Activated T-cell treated with anti-CD3 and anti-CD28 coated beads, Interleukin-2, amount 50 U/mL, for 72 hours (primary cell): ENCODE measurements at regions not wholly inside any gene's neighbourhood (a gene's known extent, or its start where the extent isn't known, plus 50 kb on each side); places are given as distances from the start of the nearest gene placed in this dataset.
"Not testable (repeated sequence)": the region's sequence is repeated elsewhere in the genome, so short reads cannot be mapped to it uniquely, and the experiment has no call there.

Experiments
- ATAC-seq, 2 donors: fragments of 150-1000 bp; cut with Tn5 transposase; replicated peaks in 1 of 2; 2 replicates each; pipeline ENCODE4 v1.10.0; 2021; ENCODE audit warnings: moderate library complexity in 2 of 2, mild to moderate bottlenecking in 1 of 2
- DNase-seq, 2 donors: peaks; one replicate each; pipeline ENCODE4 v3.0.0; 2021 to 2022; ENCODE audit warnings: mixed read lengths in 1 of 2
- H3K27ac Mint-ChIP-seq: one replicate; pipeline ENCODE4 v1.8.0; 2022; ENCODE audit warnings: mild to moderate bottlenecking, moderate library complexity, mixed read lengths
- H3K27me3 Mint-ChIP-seq: one replicate; pipeline ENCODE4 v1.8.0; 2022; ENCODE audit warnings: low read depth, mixed read lengths
- H3K36me3 Mint-ChIP-seq, 2 donors: one replicate each; pipeline ENCODE4 v1.8.0; 2022; ENCODE audit warnings: mixed read lengths in 2 of 2, mild to moderate bottlenecking in 1 of 2; ENCODE audit not compliant: insufficient read depth in 2 of 2
- H3K4me1 Mint-ChIP-seq: one replicate; pipeline ENCODE4 v1.8.0; 2022; ENCODE audit warnings: low read depth, mixed read lengths
- H3K4me3 Mint-ChIP-seq, 2 donors: one replicate each; pipeline ENCODE4 v1.8.0; 2022; ENCODE audit warnings: mild to moderate bottlenecking in 2 of 2, mixed read lengths in 2 of 2, moderate library complexity in 2 of 2
- H3K9me3 Mint-ChIP-seq, 2 donors: one replicate each; pipeline ENCODE4 v1.8.0; 2022; ENCODE audit warnings: mixed read lengths in 2 of 2

GRCh38 chr16:26442321-26442720 lies 624.4 kb upstream of the C16orf82 start:
- Mint-ChIP-seq H3K27me3 (peaks cover 5% of the 10 kb centered on the region), H3K4me1 (no peaks in the 10 kb centered on the region), H3K4me3 (no peak overlapping the region), H3K36me3 (no peaks in the 10 kb centered on the region), H3K27ac (no peak overlapping the region), H3K9me3 (peaks cover 0 to 4% of the 10 kb centered on the region in 2 donors)
- ATAC-seq, result no peak
- DNase-seq, result no peak

GRCh38 chr16:26447570-26447969 lies 619.2 kb upstream of the C16orf82 start:
- Mint-ChIP-seq H3K4me1 (no peaks in the 10 kb centered on the region), H3K36me3 (no peaks in the 10 kb centered on the region), H3K9me3 (no peaks in the 10 kb centered on the region), H3K27me3 (no peaks in the 10 kb centered on the region), H3K27ac (no peak overlapping the region), H3K4me3 (no peak overlapping the region)
- DNase-seq, result no peak
- ATAC-seq, result no peak

- Mint-ChIP-seq H3K27ac (no peak overlapping the region), H3K4me3 (no peak overlapping the region), H3K9me3 (peaks cover 0 to 2% of the 10 kb centered on the region in 2 donors), H3K36me3 (no peaks in the 10 kb centered on the region), H3K27me3 (no peaks in the 10 kb centered on the region), H3K4me1 (no peaks in the 10 kb centered on the region)
- no peak for DNase-seq
- no peak for ATAC-seq
These were observed 613.5 kb upstream of the C16orf82 start for GRCh38 chr16:26453215-26453614.

DNA sequence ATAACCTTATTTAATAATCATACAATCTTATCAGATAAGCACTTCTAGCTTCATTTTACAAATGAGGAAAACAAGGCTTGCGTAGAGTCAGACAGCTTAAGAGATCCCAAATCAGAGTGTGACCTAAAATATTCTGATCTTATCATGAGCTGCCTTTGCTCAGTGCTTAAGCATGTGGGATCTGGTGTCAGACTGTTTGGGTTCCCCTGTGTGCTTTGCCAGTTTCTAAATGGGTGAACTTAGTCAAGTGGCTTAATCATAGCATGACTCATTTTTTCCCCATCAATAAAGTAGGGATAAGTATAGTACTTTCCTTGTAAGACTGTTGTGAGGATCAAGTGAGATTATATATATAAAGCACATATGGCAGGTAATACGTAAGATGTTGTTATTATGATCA lies 612.6 kb upstream of the C16orf82 start:
- Mint-ChIP-seq H3K4me1 (no peaks in the 10 kb centered on the region), H3K27me3 (no peaks in the 10 kb centered on the region), H3K4me3 (no peak overlapping the region), H3K9me3 (peaks cover 0 to 2% of the 10 kb centered on the region in 2 donors), H3K36me3 (no peaks in the 10 kb centered on the region), H3K27ac (no peak overlapping the region)
- DNase-seq (peak in 1 of 2 donors; percentile 1), ATAC-seq (peak in 1 of 2 donors; percentile 36)

DNA sequence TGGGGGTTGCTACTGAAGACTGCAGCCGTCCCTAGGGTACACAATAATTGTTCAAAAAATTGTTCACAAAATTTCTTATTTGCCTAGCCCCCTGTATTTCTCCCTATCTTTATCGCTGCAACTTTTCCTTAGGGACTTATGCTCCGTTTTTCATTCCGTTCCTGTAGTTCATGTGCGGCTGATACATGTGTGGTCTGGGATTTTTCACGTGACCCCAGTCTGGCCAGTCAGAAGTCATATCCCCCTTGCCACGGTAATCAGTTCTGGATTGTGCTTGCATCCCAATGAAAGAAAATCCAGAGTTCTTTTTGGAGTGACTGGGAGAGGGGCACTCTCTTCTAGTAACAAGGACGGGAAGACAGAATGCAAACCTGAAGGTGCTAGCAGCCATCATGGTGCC lies 610.7 kb upstream of the C16orf82 start:
- no peaks in the 10 kb centered on the region for H3K4me1 Mint-ChIP-seq
- H3K4me3 Mint-ChIP-seq, result no peak overlapping the region
- peaks cover 0 to 2% of the 10 kb centered on the region in 2 donors for H3K9me3 Mint-ChIP-seq
- DNase-seq (no peak), ATAC-seq (no peak)
- H3K27me3 Mint-ChIP-seq, result no peaks in the 10 kb centered on the region
- no peak overlapping the region for H3K27ac Mint-ChIP-seq
- H3K36me3 Mint-ChIP-seq, result no peaks in the 10 kb centered on the region

GRCh38 chr16:26457095-26457494 lies 609.6 kb upstream of the C16orf82 start:
- Mint-ChIP-seq H3K27ac (no peak overlapping the region), H3K36me3 (no peaks in the 10 kb centered on the region), H3K9me3 (peaks cover 0 to 2% of the 10 kb centered on the region in 2 donors), H3K4me1 (no peaks in the 10 kb centered on the region), H3K4me3 (no peak overlapping the region), H3K27me3 (no peaks in the 10 kb centered on the region)
- no peak for DNase-seq
- ATAC-seq, result no peak

GRCh38 chr16:26457882-26458281 lies 608.8 kb upstream of the C16orf82 start:
- H3K27me3 Mint-ChIP-seq, result no peaks in the 10 kb centered on the region
- H3K4me3 Mint-ChIP-seq, result no peak overlapping the region
- H3K9me3 Mint-ChIP-seq, result peaks cover 0 to 2% of the 10 kb centered on the region in 2 donors
- H3K27ac Mint-ChIP-seq, result no peak overlapping the region
- no peaks in the 10 kb centered on the region for H3K36me3 Mint-ChIP-seq
- no peak for ATAC-seq
- DNase-seq, result no peak
- no peaks in the 10 kb centered on the region for H3K4me1 Mint-ChIP-seq

- H3K4me1 Mint-ChIP-seq, result no peaks in the 10 kb centered on the region
- DNase-seq (no peak), ATAC-seq (no peak)
- H3K27ac Mint-ChIP-seq, result no peak overlapping the region
- peaks cover 9% of the 10 kb centered on the region for H3K27me3 Mint-ChIP-seq
- peaks cover 4 to 6% of the 10 kb centered on the region in 2 donors for H3K9me3 Mint-ChIP-seq
- no peak overlapping the region for H3K4me3 Mint-ChIP-seq
- H3K36me3 Mint-ChIP-seq, result no peaks in the 10 kb centered on the region
These were observed 602.0 kb upstream of the C16orf82 start for GRCh38 chr16:26464576-26465266.

DNA sequence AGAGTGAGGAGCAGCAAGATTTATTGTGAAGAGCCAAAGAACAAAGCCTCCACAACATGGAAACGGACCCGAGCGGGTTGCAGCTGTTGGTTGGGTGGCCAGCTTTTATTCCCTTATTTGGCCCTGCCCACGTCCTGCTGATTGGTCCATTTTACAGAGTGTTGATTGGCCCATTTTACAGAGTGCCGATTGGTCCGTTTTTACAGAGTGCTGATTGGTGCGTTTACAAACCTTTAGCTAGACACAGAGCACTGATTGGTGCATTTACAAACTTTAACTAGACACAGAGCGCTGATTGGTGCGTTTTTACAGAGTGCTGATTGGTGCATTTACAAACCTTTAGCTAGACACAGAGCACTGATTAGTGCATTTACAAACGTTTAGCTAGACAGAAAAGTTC lies 592.3 kb upstream of the C16orf82 start:
- not testable (repeated sequence) for DNase-seq, H3K4me1 Mint-ChIP-seq, H3K36me3 Mint-ChIP-seq, ATAC-seq, H3K4me3 Mint-ChIP-seq, H3K27ac Mint-ChIP-seq, H3K27me3 Mint-ChIP-seq
- peaks cover 11% of the 10 kb centered on the region in 2 donors for H3K9me3 Mint-ChIP-seq

GRCh38 chr16:26475596-26475995 lies 591.1 kb upstream of the C16orf82 start:
- Mint-ChIP-seq H3K9me3 (peaks cover 11% of the 10 kb centered on the region in 2 donors), H3K4me1 (no peaks in the 10 kb centered on the region), H3K27ac (no peak overlapping the region), H3K36me3 (peaks cover 0 to 7% of the 10 kb centered on the region in 2 donors), H3K27me3 (no peaks in the 10 kb centered on the region), H3K4me3 (no peak overlapping the region)
- no peak for DNase-seq
- no peak for ATAC-seq

- no peaks in the 10 kb centered on the region for H3K36me3 Mint-ChIP-seq
- H3K4me3 Mint-ChIP-seq, result no peak overlapping the region
- peaks cover 13% of the 10 kb centered on the region for H3K27me3 Mint-ChIP-seq
- no peak overlapping the region for H3K27ac Mint-ChIP-seq
- no peaks in the 10 kb centered on the region for H3K4me1 Mint-ChIP-seq
- ATAC-seq, result no peak
- H3K9me3 Mint-ChIP-seq, result no peaks in the 10 kb centered on the region
- no peak for DNase-seq
These were observed 575.5 kb upstream of the C16orf82 start for GRCh38 chr16:26491101-26491670.

DNA sequence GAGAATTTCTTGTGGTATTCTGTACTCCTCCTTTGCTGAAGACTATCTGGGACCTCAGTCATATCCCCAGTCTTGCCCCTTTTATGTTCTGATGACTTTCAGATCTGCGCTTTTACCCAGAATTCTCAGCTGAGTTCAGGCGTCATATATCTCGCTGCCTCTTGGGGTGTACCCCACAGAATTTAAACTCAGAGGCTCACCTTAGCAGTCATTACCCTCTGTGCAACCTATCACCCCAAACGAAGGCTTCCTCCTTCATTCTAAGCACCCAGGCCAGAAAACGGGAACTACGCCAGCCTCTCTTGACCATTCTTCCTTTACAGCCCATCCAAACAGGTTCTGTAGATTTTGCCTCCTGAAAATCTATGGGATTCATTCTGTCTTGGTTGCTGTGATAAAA lies 574.8 kb upstream of the C16orf82 start:
- H3K4me1 Mint-ChIP-seq, result no peaks in the 10 kb centered on the region
- ATAC-seq (no peak), DNase-seq (no peak)

GRCh38 chr16:26493751-26494150 lies 573.0 kb upstream of the C16orf82 start:
- no peaks in the 10 kb centered on the region for H3K4me1 Mint-ChIP-seq
- peaks cover 13% of the 10 kb centered on the region for H3K27me3 Mint-ChIP-seq
- H3K36me3 Mint-ChIP-seq, result no peaks in the 10 kb centered on the region
- no peaks in the 10 kb centered on the region for H3K9me3 Mint-ChIP-seq
- ATAC-seq (no peak), DNase-seq (no peak)
- H3K4me3 Mint-ChIP-seq, result no peak overlapping the region
- H3K27ac Mint-ChIP-seq, result no peak overlapping the region

More for the DNA sequence above, 574.8 kb upstream of the C16orf82 start:
- H3K27ac Mint-ChIP-seq, result no peak overlapping the region
- H3K36me3 Mint-ChIP-seq, result no peaks in the 10 kb centered on the region
- H3K4me3 Mint-ChIP-seq, result no peak overlapping the region
- H3K27me3 Mint-ChIP-seq, result peaks cover 13% of the 10 kb centered on the region
- no peaks in the 10 kb centered on the region for H3K9me3 Mint-ChIP-seq

- Mint-ChIP-seq H3K4me3 (no peak overlapping the region), H3K27ac (no peak overlapping the region)
- no peak for DNase-seq
These were observed 568.8 kb upstream of the C16orf82 start for GRCh38 chr16:26497896-26498295.

More at GRCh38 chr16:26497896-26498295, 568.8 kb upstream of the C16orf82 start:
- H3K36me3 Mint-ChIP-seq, result no peaks in the 10 kb centered on the region
- no peaks in the 10 kb centered on the region for H3K9me3 Mint-ChIP-seq
- H3K27me3 Mint-ChIP-seq, result peaks cover 20% of the 10 kb centered on the region
- H3K4me1 Mint-ChIP-seq, result peaks cover 4% of the 10 kb centered on the region
- no peak for ATAC-seq
